ENCODE measurements at regions not wholly inside any gene's neighbourhood (a gene's known extent, or its start where the extent isn't known, plus 50 kb on each side); places are given as distances from the start of the nearest gene placed in this dataset.

DNA sequence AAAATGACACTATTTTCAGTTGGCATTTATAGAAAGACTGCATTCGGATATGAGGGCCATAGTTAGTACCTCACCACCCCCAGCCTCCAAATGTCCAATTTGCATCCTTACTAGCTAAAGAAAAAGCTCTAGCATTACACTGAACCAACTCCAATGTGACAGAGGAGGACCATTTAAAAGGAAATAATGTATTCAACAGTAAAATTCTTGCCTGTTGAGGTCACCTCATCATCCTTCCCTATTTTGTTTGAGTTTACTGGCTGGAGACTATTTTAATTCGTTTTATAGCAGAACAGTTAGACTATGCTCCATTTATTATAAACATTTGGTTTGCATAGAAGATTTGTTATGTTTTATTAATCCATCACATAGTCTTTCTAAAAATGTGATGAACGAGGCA lies 88.2 kb upstream of the PPARGC1A start:
- DNase-seq (ENCODE audit: low read depth) = no peak
- TF ChIP-seq, protein P1, sequence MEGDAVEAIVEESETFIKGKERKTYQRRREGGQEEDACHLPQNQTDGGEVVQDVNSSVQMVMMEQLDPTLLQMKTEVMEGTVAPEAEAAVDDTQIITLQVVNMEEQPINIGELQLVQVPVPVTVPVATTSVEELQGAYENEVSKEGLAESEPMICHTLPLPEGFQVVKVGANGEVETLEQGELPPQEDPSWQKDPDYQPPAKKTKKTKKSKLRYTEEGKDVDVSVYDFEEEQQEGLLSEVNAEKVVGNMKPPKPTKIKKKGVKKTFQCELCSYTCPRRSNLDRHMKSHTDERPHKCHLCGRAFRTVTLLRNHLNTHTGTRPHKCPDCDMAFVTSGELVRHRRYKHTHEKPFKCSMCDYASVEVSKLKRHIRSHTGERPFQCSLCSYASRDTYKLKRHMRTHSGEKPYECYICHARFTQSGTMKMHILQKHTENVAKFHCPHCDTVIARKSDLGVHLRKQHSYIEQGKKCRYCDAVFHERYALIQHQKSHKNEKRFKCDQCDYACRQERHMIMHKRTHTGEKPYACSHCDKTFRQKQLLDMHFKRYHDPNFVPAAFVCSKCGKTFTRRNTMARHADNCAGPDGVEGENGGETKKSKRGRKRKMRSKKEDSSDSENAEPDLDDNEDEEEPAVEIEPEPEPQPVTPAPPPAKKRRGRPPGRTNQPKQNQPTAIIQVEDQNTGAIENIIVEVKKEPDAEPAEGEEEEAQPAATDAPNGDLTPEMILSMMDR (IDR thresholded peaks at IDR 0.05; ENCODE audit: insufficient read depth, low read depth, low read length, missing control alignments) = no peak
- H3K4me3 ChIP-seq (ENCODE audit: low read length) = no peak overlapping the region

DNA sequence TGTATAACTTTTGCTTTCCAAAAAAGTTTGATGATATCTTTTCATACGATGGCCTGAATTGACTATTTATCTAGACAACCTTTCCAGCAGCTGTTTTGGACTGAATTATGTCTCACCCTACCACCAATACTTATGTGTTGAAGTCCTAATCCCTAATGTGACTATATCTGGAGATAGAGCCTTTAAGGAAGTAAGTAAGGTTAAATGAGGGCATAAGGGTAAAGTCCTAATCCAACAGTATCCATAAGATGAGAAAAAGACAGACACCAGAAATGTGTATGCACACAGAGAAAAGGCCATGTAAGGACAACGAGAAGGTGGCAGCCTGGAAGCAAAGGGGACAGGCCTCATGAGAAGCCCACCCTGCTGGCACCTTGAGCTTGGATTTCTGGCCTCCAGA lies 86.6 kb upstream of the PPARGC1A start:
- TF ChIP-seq, protein P1 (IDR thresholded peaks at IDR 0.05; ENCODE audit: insufficient read depth, low read depth, low read length, missing control alignments) = no peak
- no peak overlapping the region for H3K4me3 ChIP-seq (ENCODE audit: low read length)
- DNase-seq (ENCODE audit: low read depth) = no peak

DNA sequence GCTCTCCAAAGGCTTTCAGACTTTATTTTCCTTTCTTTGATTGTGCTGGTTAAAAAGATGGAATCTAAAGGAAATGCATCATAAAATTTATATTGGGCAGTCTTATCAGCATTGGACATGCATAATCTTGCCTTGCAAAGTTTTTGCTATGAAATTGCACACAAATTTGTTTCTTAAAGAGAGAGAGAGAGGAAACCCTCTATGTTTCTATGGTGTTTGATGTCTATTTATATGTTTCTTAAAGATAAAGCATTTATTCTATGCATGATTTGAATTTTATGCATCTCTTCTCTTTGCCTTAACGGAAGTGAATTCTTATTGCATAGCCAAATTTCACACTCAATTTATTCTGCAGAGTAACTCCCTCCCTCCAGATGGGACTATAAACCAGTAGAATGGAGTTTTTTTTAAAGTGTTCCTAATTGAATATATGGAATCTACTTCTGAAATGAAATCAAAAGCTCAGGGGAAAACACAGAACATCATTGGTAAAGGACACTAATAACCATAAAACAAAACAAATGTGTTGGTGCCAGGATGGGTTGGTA lies 83.5 kb upstream of the PPARGC1A start:
- no peak overlapping the region for H3K4me3 ChIP-seq (ENCODE audit: low read length)
- TF ChIP-seq, protein P1 (IDR thresholded peaks at IDR 0.05; ENCODE audit: insufficient read depth, low read depth, low read length, missing control alignments) = no peak
- DNase-seq (ENCODE audit: low read depth) = no peak

DNA sequence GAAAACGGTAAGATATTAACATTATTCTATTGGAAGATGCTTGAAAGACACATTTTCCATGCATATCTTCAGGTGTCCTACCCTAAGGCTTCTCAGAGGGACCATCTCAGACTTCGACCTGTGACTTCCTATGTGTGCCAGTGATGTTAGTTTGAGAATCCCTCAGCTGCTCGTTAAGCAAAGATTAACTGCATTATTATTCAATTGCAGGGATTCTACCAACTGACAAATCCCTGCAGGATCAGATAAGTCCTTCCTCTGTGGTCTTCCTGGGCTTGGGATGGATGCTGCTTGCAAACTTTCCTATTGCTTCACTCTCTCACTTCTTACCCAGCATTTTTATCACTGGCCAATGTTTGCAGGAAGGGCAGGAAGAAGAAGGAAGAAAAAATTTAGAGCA lies 83.0 kb upstream of the PPARGC1A start:
- no peak for DNase-seq (ENCODE audit: low read depth)
- TF ChIP-seq, protein P1 (IDR thresholded peaks at IDR 0.05; ENCODE audit: insufficient read depth, low read depth, low read length, missing control alignments) = no peak

DNA sequence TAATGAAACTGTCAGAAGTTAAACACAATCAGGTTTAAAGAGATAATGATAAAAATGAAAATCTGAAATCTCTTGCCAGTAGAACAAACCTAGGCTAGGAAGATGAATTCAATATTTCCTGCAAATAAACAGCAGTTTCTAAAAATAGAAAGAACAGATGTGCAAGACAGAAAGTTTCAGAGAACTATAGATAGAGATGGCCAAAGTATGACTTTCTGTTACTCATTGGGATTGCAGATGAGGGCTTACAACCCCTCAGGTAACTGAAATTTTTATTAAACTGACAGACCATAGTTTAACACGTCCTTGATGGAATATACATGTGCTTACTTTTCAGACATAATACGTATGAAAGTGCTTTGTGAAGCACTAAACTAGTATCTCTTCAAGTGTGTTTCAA lies 82.3 kb upstream of the PPARGC1A start:
- no peak for DNase-seq (ENCODE audit: low read depth)
- no peak overlapping the region for H3K4me3 ChIP-seq (ENCODE audit: low read length)
- TF ChIP-seq, protein P1 (IDR thresholded peaks at IDR 0.05; ENCODE audit: insufficient read depth, low read depth, low read length, missing control alignments) = no peak

More for the DNA sequence above, 83.0 kb upstream of the PPARGC1A start:
- no peak overlapping the region for H3K4me3 ChIP-seq (ENCODE audit: low read length)

DNA sequence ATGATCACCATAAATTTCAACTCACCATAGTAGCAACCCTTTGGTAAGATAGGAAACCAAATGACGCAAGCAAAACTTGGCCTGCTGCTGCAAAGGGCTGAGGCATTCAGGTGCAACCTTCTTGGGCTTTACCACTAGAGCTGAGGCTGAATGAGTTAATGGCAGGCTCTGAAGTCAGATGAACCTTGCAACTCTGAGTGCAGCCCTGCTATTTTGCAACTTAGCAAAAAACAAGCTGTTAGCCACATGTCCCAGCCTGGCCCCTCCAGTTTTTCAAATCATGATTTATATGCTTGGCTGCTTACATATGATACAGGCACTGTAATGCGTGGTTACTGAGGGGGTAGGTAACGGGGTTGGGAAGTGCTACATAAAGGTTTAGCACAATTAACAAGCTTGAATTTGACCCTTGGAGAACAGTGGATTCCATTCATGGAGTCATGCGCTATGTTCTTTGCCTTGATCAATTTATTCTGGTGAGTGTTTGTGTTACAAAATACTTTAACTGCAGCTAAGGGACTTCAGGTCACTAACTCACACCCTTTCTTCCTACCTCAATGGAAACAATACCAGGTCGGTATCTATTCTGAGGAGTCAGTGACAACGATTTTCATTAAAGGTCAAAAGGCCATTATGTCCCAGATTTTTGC lies 80.5 kb upstream of the PPARGC1A start:
- TF ChIP-seq, protein P1 (IDR thresholded peaks at IDR 0.05; ENCODE audit: insufficient read depth, low read depth, low read length, missing control alignments) = no peak
- no peak for DNase-seq (ENCODE audit: low read depth)
- H3K4me3 ChIP-seq (ENCODE audit: low read length) = no peak overlapping the region

DNA sequence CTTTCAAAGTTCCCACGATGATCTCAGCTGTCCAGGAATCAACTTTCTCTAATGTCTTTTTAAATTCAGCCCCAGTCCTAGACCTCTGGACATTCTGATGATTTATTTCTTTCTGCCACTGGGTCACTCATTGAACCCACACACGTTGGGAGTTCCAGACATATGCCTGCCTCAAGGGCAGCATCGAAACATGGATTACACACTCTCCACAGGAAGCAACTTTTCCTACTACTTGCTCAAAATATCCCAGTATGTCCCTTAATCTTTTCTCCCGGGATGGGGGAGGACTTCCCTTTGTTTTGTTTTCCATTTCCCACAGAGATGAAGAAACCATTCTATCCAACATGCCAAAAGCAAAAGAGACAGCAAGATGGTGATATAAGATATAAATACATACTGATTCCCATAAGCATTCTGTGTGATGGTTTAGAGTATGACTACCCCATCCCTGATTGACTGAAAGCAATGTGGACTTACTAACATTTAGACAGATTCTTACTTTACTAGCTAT lies 79.8 kb upstream of the PPARGC1A start:
- no peak overlapping the region for H3K4me3 ChIP-seq (ENCODE audit: low read length)
- no peak for DNase-seq (ENCODE audit: low read depth)
- TF ChIP-seq, protein P1 (IDR thresholded peaks at IDR 0.05; ENCODE audit: insufficient read depth, low read depth, low read length, missing control alignments) = no peak
